Esophagus squamous epithelium (tissue), 5 donors: ENCODE measurements at regions not wholly inside any gene's neighbourhood (a gene's known extent, or its start where the extent isn't known, plus 50 kb on each side); places are given as distances from the start of the nearest gene placed in this dataset.

Experiments
- DNase-seq: peaks from one replicate; lab custom pipeline; 2025; lab: John Stamatoyannopoulos, UW
- H3K27ac ChIP-seq, 4 donors: fragments of 200-600 bp; sonication (generic); one replicate each; pipeline ENCODE4 v1.5.1; 2016 to 2019; ENCODE audit warnings: mild to moderate bottlenecking in 1 of 4
- H3K27me3 ChIP-seq, 4 donors: fragments of 200-600 bp; sonication (generic); 1 replicate in 3 of 4; 2 replicates in 1 of 4; pipeline versions ENCODE4 v1.5.1 to v1.6.0; 2017 to 2021; ENCODE audit warnings: antibody characterized with exemption in 1 of 4
- H3K36me3 ChIP-seq, 3 donors: fragments of 200-600 bp; sonication (generic); one replicate each; pipeline ENCODE4 v1.5.1; 2016 to 2019
- H3K4me1 ChIP-seq, 3 donors: fragments of 200-600 bp; sonication (generic); one replicate each; pipeline ENCODE4 v1.5.1; 2017 to 2019
- H3K4me3 ChIP-seq, 4 donors: fragments of 200-600 bp; sonication (generic); 1 replicate in 3 of 4; 2 replicates in 1 of 4; pipeline ENCODE4 v1.5.1; 2016 to 2019; ENCODE audit warnings: mild to moderate bottlenecking in 2 of 4, moderate library complexity in 1 of 4
- H3K9me3 ChIP-seq, 3 donors: fragments of 200-600 bp; sonication (generic); one replicate each; pipeline ENCODE4 v1.5.1; 2016 to 2019
- CTCF ChIP-seq, 6 experiments: fragments of 450-650 bp in 4 of 6; fragments of 200-600 bp in 2 of 6; sonication (generic) in 2 of 6; IDR thresholded peaks; one replicate each; pipeline ENCODE4 v1.5.1; 2016 to 2019; ENCODE audit warnings: antibody characterized with exemption in 6 of 6, mild to moderate bottlenecking in 4 of 6, moderate library complexity in 4 of 6
- POLR2A ChIP-seq, 4 donors: fragments of 450-650 bp; IDR thresholded peaks; one replicate each; pipeline ENCODE4 v1.6.1; 2017; ENCODE audit warnings: antibody characterized with exemption in 4 of 4, mild to moderate bottlenecking in 4 of 4, moderate library complexity in 3 of 4
- WGBS, 2 donors: methylation state at CpG; one replicate each; pipeline ENCODE4 v1.1.5; 2018; 5-methylcytosine and 5-hydroxymethylcytosine counted together
- intact Hi-C: fragments of 100-400 bp; cut with DNase I; formaldehyde crosslinking; loops from one replicate; pipeline ENCODE4 v1.15.0; 2022
- donor health status: DM: yes; HTN: yes; CAD: no.

GRCh38 chr1:67601539-67601938, 83.5 kb upstream of the GADD45A start:
- H3K9me3 ChIP-seq = no peaks in the 10 kb centered on the region
- no peak for DNase-seq
- 92 to 100% methylated on average over 3 of the region's 3 CpGs for WGBS, 2 donors
- H3K4me3 ChIP-seq = no peak overlapping the region
- H3K27ac ChIP-seq = no peak overlapping the region
- H3K4me1 ChIP-seq = no peaks in the 10 kb centered on the region
- no peaks in the 10 kb centered on the region for H3K27me3 ChIP-seq
- H3K36me3 ChIP-seq = no peaks in the 10 kb centered on the region
- intact Hi-C loops = no loop called here
- TF ChIP-seq CTCF (IDR thresholded peaks at IDR 0.05) = no peak

DNA sequence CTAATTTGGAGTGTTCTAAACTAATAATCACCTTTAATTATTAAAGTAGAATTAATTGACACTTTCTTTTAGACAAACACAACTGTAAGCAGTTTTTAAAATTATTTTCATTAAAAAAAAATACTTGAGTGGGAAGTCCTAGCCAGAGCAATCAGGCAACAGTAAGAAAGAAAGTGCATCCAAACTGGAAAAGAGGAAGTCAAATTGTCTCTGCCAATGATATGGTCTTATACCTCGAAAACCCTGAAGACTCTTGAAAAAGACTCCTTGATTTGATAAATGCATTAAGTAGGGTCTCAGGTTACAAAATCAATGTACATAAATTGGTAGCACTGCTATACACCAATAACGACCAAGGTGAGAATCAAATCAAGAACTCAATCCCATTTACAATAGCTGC, 83.0 kb upstream of the GADD45A start:
- no peak for TF ChIP-seq POLR2A (IDR thresholded peaks at IDR 0.05)
- no peak for TF ChIP-seq CTCF (IDR thresholded peaks at IDR 0.05)
- H3K36me3 ChIP-seq = no peaks in the 10 kb centered on the region
- H3K4me1 ChIP-seq = no peaks in the 10 kb centered on the region
- no peaks in the 10 kb centered on the region for H3K9me3 ChIP-seq
- H3K27me3 ChIP-seq = no peaks in the 10 kb centered on the region
- intact Hi-C loops = no loop called here
- H3K27ac ChIP-seq = no peak overlapping the region
- WGBS, 2 donors = 73 to 82% methylated on average over 2 of the region's 2 CpGs
- H3K4me3 ChIP-seq = no peak overlapping the region
- DNase-seq = no peak

DNA sequence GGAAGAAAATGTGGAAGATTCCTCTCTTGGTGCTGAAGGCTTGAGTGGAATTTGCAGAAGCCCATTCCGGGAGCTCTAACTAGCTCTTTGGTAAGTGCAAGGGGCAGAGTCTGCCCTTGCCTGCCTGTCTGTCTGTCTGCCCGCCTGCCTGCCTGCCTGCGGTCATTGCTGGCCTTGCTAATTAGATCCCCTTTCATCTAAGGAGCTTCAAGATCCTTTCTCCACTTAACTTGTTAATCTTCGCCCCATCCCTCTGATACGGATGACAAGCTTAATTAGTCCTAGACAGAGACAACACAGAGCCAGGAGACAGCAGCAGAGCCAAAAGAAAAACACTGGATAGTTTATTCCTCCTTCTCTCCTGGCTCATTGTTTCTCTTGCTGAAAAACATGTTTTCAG, 80.2 kb upstream of the GADD45A start:
- no peak overlapping the region for H3K27ac ChIP-seq
- H3K4me3 ChIP-seq = no peak overlapping the region
- no peaks in the 10 kb centered on the region for H3K9me3 ChIP-seq
- 69 to 75% methylated on average over 5 of the region's 5 CpGs for WGBS, 2 donors
- intact Hi-C loops = no loop called here
- DNase-seq = no peak
- no peaks in the 10 kb centered on the region for H3K36me3 ChIP-seq
- H3K27me3 ChIP-seq = no peaks in the 10 kb centered on the region
- TF ChIP-seq CTCF (IDR thresholded peaks at IDR 0.05) (no peak), POLR2A (IDR thresholded peaks at IDR 0.05) (no peak)
- H3K4me1 ChIP-seq = no peaks in the 10 kb centered on the region

- intact Hi-C loops = no loop called here
- DNase-seq = no peak
Observed at GRCh38 chr1:67605209-67605780, 79.7 kb upstream of the GADD45A start.

DNA sequence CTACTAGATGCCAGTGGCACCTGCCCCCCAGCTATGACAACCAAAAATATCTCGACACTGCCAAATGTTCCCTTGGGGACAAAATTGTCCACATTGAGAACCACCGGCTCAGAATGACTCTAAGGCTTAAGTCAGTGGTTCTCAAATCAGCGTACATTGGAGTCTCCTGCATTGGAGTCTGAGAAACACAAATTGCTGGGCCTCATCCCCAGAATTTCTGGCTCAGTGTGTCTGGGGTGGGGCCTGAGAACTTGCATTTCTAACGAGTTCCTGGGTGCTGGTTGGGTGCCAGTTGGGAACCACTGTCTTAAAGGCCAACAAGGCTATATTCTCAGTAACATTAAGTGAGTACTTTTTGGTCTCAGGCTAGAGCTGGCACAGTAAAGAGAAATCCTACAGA, 77.7 kb upstream of the GADD45A start:
- H3K9me3 ChIP-seq = no peaks in the 10 kb centered on the region
- intact Hi-C loops = no loop called here
- H3K27ac ChIP-seq = no peak overlapping the region
- 66 to 70% methylated on average over 4 of the region's 4 CpGs for WGBS, 2 donors
- no peak for DNase-seq
- H3K36me3 ChIP-seq = no peaks in the 10 kb centered on the region
- H3K4me1 ChIP-seq = peaks cover 0 to 5% (median 0%) of the 10 kb centered on the region in 3 donors
- TF ChIP-seq POLR2A (IDR thresholded peaks at IDR 0.05) = no peak
- TF ChIP-seq CTCF (IDR thresholded peaks at IDR 0.05) = no peak
- H3K27me3 ChIP-seq = no peaks in the 10 kb centered on the region
- H3K4me3 ChIP-seq = no peak overlapping the region

More at GRCh38 chr1:67605209-67605780, 79.7 kb upstream of the GADD45A start:
- no peaks in the 10 kb centered on the region for H3K36me3 ChIP-seq
- H3K27me3 ChIP-seq = no peaks in the 10 kb centered on the region
- no peaks in the 10 kb centered on the region for H3K9me3 ChIP-seq
- no peaks in the 10 kb centered on the region for H3K4me1 ChIP-seq
- H3K4me3 ChIP-seq = no peak overlapping the region
- H3K27ac ChIP-seq = no peak overlapping the region
- no peak for TF ChIP-seq POLR2A (IDR thresholded peaks at IDR 0.05)
- no peak for TF ChIP-seq CTCF (IDR thresholded peaks at IDR 0.05)
- WGBS, 2 donors = 80 to 88% methylated on average over 6 to 7 of the region's 7 CpGs
